OCI-LY1 (cell line): ENCODE measurements at regions not wholly inside any gene's neighbourhood (a gene's known extent, or its start where the extent isn't known, plus 50 kb on each side); places are given as distances from the start of the nearest gene placed in this dataset.

ENCODE experiments used
- H2AFZ ChIP-seq: fragments of 200-600 bp; sonication (generic), shearing (Covaris generic); 2 replicates; pipeline ENCODE4 v1.6.0; 2014; ENCODE audit warnings: antibody characterized with exemption, mild to moderate bottlenecking, low read length
- H3F3A ChIP-seq: fragments of 200-600 bp; sonication (generic), shearing (Covaris generic); 2 replicates; pipeline ENCODE4 v1.6.0; 2014; ENCODE audit warnings: mild to moderate bottlenecking, antibody characterized with exemption, low read length, moderate library complexity; ENCODE audit not compliant: insufficient read depth
- H3K27ac ChIP-seq: fragments of 200-600 bp; sonication (generic); 2 replicates; pipeline ENCODE4 v1.5.1; 2014; ENCODE audit warnings: low read length, mixed run types, mild to moderate bottlenecking, low read depth; ENCODE audit not compliant: poor library complexity, severe bottlenecking
- H3K27me3 ChIP-seq: fragments of 200-600 bp; sonication (generic); 2 replicates; pipeline ENCODE4 v1.6.0; 2014; ENCODE audit warnings: antibody characterized with exemption, mild to moderate bottlenecking, low read length, moderate library complexity; ENCODE audit not compliant: insufficient read depth
- H3K36me3 ChIP-seq: fragments of 200-600 bp; sonication (generic); 2 replicates; pipeline ENCODE4 v1.6.1; 2014; ENCODE audit warnings: mild to moderate bottlenecking, antibody characterized with exemption, low read length, moderate library complexity, mixed read lengths; ENCODE audit not compliant: insufficient read depth
- H3K4me1 ChIP-seq: fragments of 200-600 bp; sonication (generic); 2 replicates; pipeline ENCODE4 v1.5.1; 2014; ENCODE audit warnings: mild to moderate bottlenecking, low read length, moderate library complexity; ENCODE audit not compliant: insufficient read depth, severe bottlenecking
- H3K4me2 ChIP-seq: fragments of 200-600 bp; sonication (generic), shearing (Covaris generic); 2 replicates; pipeline ENCODE4 v1.6.1; 2014; ENCODE audit warnings: low read length
- H3K4me3 ChIP-seq: fragments of 200-600 bp; sonication (generic); 2 replicates; pipeline ENCODE4 v1.5.1; 2014; ENCODE audit warnings: low read length, low read depth, mild to moderate bottlenecking, mixed read lengths; ENCODE audit not compliant: poor library complexity, severe bottlenecking
- H3K79me2 ChIP-seq: fragments of 200-600 bp; shearing (Covaris generic); 2 replicates; pipeline ENCODE4 v1.6.1; 2016; ENCODE audit warnings: mixed run types, low read length, mixed read lengths; ENCODE audit not compliant: insufficient read depth
- H3K9ac ChIP-seq: fragments of 200-600 bp; sonication (generic), shearing (Covaris generic); 2 replicates; pipeline ENCODE4 v1.6.1; 2014; ENCODE audit warnings: mild to moderate bottlenecking, low read length, mixed read lengths
- H3K9me2 ChIP-seq: fragments of 200-600 bp; sonication (generic), shearing (Covaris generic); 2 replicates; pipeline ENCODE4 v1.6.1; 2014; ENCODE audit warnings: low read depth, mild to moderate bottlenecking, low read length, mixed read lengths
- H3K9me3 ChIP-seq: fragments of 200-600 bp; shearing (Covaris generic); 2 replicates; pipeline ENCODE4 v1.6.1; 2014; ENCODE audit warnings: low read length, mixed read lengths
- H4K20me1 ChIP-seq: fragments of 200-600 bp; sonication (generic), shearing (Covaris generic); 2 replicates; pipeline ENCODE4 v1.6.0; 2016; ENCODE audit warnings: mild to moderate bottlenecking, low read length; ENCODE audit not compliant: insufficient read depth
- CTCF ChIP-seq: fragments of 200-600 bp; sonication (generic), shearing (Covaris generic); IDR thresholded peaks from 2 replicates; pipeline ENCODE4 v1.5.1; 2017; ENCODE audit warnings: mild to moderate bottlenecking, antibody characterized with exemption, low read length, moderate library complexity, mixed read lengths
- EZH2 ChIP-seq: fragments of 200-600 bp; sonication (generic), shearing (Covaris generic); IDR thresholded peaks from 2 replicates; pipeline ENCODE4 v1.8.0; 2017; ENCODE audit warnings: borderline replicate concordance, mixed run types, mild to moderate bottlenecking, antibody characterized with exemption, low read length, moderate library complexity, mixed read lengths

- Histone ChIP-seq H2AFZ (no peak overlapping the region), H3K9me2 (no peaks in the 10 kb centered on the region), H3K4me3 (no peak overlapping the region), H3F3A (no peaks in the 10 kb centered on the region), H3K79me2 (no peaks in the 10 kb centered on the region), H3K9me3 (no peaks in the 10 kb centered on the region), H3K27ac (no peak overlapping the region), H3K4me2 (no peak overlapping the region), H4K20me1 (no peaks in the 10 kb centered on the region), H3K36me3 (no peaks in the 10 kb centered on the region), H3K27me3 (no peaks in the 10 kb centered on the region), H3K4me1 (no peaks in the 10 kb centered on the region), H3K9ac (no peak overlapping the region)
- TF ChIP-seq CTCF (no peak), EZH2 (no peak)
Measured at GRCh38 chr13:64627654-64628053, 2602.5 kb downstream of the PCDH9 start.

DNA sequence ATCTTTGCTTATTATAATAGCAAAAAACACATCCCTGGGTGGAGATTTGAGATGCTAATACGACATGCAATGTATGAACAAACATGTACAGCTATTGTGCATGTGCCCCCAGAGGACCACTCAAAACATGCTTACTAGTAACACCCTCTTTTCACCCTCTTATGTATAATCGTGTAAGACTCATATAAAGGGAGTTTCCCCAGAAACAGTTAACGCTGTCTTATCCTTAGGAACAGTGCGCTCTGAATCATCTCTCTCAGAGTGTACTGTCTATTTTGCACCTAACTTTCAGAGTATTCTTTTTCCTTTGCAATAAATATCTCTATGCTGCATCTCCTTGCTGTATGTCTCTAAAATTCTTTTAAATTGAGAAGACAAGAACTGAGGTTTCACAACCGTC, 2604.0 kb downstream of the PCDH9 start:
- Histone ChIP-seq H3K9me2 (no peaks in the 10 kb centered on the region), H3K79me2 (no peaks in the 10 kb centered on the region), H3K27ac (no peak overlapping the region), H3K4me2 (no peak overlapping the region), H3K4me1 (no peaks in the 10 kb centered on the region), H3K36me3 (no peaks in the 10 kb centered on the region), H3K9me3 (no peaks in the 10 kb centered on the region), H4K20me1 (no peaks in the 10 kb centered on the region), H3K9ac (no peak overlapping the region), H2AFZ (no peak overlapping the region), H3K27me3 (no peaks in the 10 kb centered on the region), H3F3A (no peaks in the 10 kb centered on the region), H3K4me3 (no peak overlapping the region)
- no peak for TF ChIP-seq CTCF
- TF ChIP-seq EZH2, result no peak

- Histone ChIP-seq H3K9ac (no peak overlapping the region), H3K36me3 (no peaks in the 10 kb centered on the region), H3K9me3 (0 out of 2 replicates have a peak, but pooled peaks cover 3% of the 10 kb centered on the region), H3K79me2 (no peaks in the 10 kb centered on the region), H3K4me1 (no peaks in the 10 kb centered on the region), H3K27me3 (no peaks in the 10 kb centered on the region), H3K27ac (no peak overlapping the region), H3K9me2 (no peaks in the 10 kb centered on the region), H3F3A (no peaks in the 10 kb centered on the region), H4K20me1 (no peaks in the 10 kb centered on the region), H3K4me3 (no peak overlapping the region), H2AFZ (peak overlapping the region; percentile 75; the same call in 1 of the 2 replicates), H3K4me2 (no peak overlapping the region)
- no peak for TF ChIP-seq EZH2
- TF ChIP-seq CTCF, result no peak
Measured at GRCh38 chr13:64617231-64617630, 2612.9 kb downstream of the PCDH9 start.
